ENCODE measurements at regions not wholly inside any gene's neighbourhood (a gene's known extent, or its start where the extent isn't known, plus 50 kb on each side); places are given as distances from the start of the nearest gene placed in this dataset.

- TF ChIP-seq CTCF (IDR thresholded peaks at IDR 0.05; ENCODE audit: insufficient read depth, low read length) (no peak), POLR2AphosphoS5 (IDR thresholded peaks at IDR 0.05; ENCODE audit: low read depth) (no peak), GABPA (IDR thresholded peaks at IDR 0.05; ENCODE audit: low read depth) (no peak)
These were observed 381.6 kb downstream of the GASK1B start for GRCh38 chr4:157791236-157791635.

Measured in HL-60 (cell line).